ENCODE measurements at regions not wholly inside any gene's neighbourhood (a gene's known extent, or its start where the extent isn't known, plus 50 kb on each side); places are given as distances from the start of the nearest gene placed in this dataset.

GRCh38 chr3:140752499-140752898 is 74.6 kb downstream of the TRIM42 start:
- no peak for TF ChIP-seq CTCF (IDR thresholded peaks at IDR 0.05)
- no peak for TF ChIP-seq EZH2phosphoT487 (IDR thresholded peaks at IDR 0.05)
